GM12872 (cell line): ENCODE measurements at regions not wholly inside any gene's neighbourhood (a gene's known extent, or its start where the extent isn't known, plus 50 kb on each side); places are given as distances from the start of the nearest gene placed in this dataset.

Experiments
- CTCF ChIP-seq: IDR thresholded peaks from 3 replicates; pipeline ENCODE4 v1.5.1; 2011; ENCODE audit warnings: low read depth, mild to moderate bottlenecking, low read length, moderate library complexity; ENCODE audit not compliant: insufficient read depth

- no peak for TF ChIP-seq CTCF
Observed at GRCh38 chr5:144703776-144704175, 533.1 kb downstream of the KCTD16 start.

- no peak for TF ChIP-seq CTCF
Observed at GRCh38 chr5:144698484-144698883, 527.8 kb downstream of the KCTD16 start.

- no peak for TF ChIP-seq CTCF
Observed at GRCh38 chr5:144697847-144698262, 527.2 kb downstream of the KCTD16 start.

- no peak for TF ChIP-seq CTCF
Observed at GRCh38 chr5:144691936-144692335, 521.3 kb downstream of the KCTD16 start.

- no peak for TF ChIP-seq CTCF
Observed at GRCh38 chr5:144684899-144685298, 514.2 kb downstream of the KCTD16 start.

- TF ChIP-seq CTCF, result no peak
Observed at GRCh38 chr5:144680711-144681110, 510.0 kb downstream of the KCTD16 start.

GRCh38 chr5:144671066-144671465, 500.4 kb downstream of the KCTD16 start:
- no peak for TF ChIP-seq CTCF
